H1 (cell line): ENCODE measurements at regions not wholly inside any gene's neighbourhood (a gene's known extent, or its start where the extent isn't known, plus 50 kb on each side); places are given as distances from the start of the nearest gene placed in this dataset.

Source experiments
- CTBP2 ChIP-seq: IDR thresholded peaks from 2 replicates; pipeline ENCODE4 v1.7.0; 2011; ENCODE audit warnings: borderline replicate concordance, mild to moderate bottlenecking, moderate library complexity, mixed read lengths, low read length; ENCODE audit not compliant: insufficient read depth, insufficient read length
- RNF2 ChIP-seq: fragments of 200-900, 300-1000 bp; sonication (generic); IDR thresholded peaks from 2 replicates; pipeline ENCODE4 v1.7.1; 2016; ENCODE audit warnings: borderline replicate concordance, low read depth, mild to moderate bottlenecking, antibody characterized with exemption, low read length; ENCODE audit not compliant: poor library complexity, severe bottlenecking; ENCODE audit errors: missing control alignments

- TF ChIP-seq CTBP2 (no peak), RNF2 (no peak)
Measured at GRCh38 chr14:28142400-28143015, 624.1 kb upstream of the FOXG1 start (continued).
